ENCODE measurements at regions not wholly inside any gene's neighbourhood (a gene's known extent, or its start where the extent isn't known, plus 50 kb on each side); places are given as distances from the start of the nearest gene placed in this dataset.

DNA sequence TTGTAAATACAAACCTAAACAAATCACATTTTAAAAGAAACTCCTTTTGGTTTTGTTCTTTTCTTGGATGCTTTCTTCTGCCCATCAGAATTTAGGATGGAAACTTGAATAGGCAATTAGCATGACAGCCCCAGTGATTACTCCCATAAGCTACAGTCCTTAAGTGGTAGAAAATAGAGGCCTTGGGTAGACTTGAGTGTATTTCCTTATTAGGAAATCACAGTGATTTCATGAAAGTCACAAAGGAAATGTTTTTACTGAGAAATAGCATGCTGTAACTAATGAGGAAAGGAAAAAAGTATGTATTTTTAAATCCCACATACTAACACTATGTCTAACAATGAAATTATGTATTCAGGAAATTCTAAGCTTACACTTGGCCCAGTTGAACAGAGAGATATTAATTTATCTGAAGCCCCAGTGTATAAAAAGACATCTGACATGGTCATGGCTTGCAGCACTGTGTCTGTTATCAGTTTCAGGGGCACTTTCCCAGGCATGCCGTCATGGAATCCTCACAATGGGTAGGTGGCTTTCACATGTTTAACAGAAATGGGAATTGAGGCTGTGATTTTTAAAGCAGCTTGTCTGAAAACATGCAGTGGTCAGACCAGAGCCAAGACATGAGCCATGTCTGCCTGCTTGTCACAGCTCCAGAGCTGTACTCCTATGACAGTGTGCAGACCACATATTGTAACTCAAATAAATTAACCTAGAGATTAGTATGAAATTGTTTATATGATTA lies 79.7 kb upstream of the TRIB2 start:
- peak; percentile 15 for DNase-seq (ENCODE audit: low read depth)
- TF ChIP-seq, protein P1, sequence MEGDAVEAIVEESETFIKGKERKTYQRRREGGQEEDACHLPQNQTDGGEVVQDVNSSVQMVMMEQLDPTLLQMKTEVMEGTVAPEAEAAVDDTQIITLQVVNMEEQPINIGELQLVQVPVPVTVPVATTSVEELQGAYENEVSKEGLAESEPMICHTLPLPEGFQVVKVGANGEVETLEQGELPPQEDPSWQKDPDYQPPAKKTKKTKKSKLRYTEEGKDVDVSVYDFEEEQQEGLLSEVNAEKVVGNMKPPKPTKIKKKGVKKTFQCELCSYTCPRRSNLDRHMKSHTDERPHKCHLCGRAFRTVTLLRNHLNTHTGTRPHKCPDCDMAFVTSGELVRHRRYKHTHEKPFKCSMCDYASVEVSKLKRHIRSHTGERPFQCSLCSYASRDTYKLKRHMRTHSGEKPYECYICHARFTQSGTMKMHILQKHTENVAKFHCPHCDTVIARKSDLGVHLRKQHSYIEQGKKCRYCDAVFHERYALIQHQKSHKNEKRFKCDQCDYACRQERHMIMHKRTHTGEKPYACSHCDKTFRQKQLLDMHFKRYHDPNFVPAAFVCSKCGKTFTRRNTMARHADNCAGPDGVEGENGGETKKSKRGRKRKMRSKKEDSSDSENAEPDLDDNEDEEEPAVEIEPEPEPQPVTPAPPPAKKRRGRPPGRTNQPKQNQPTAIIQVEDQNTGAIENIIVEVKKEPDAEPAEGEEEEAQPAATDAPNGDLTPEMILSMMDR (conservative IDR thresholded peaks at IDR 0.05; ENCODE audit: low read length), result no peak
- no peak overlapping the region for H3K4me3 ChIP-seq (ENCODE audit: low read length)

- TF ChIP-seq, protein P1 (conservative IDR thresholded peaks at IDR 0.05; ENCODE audit: low read length), result no peak
- peak; percentile 34 for DNase-seq (ENCODE audit: low read depth)
- H3K4me3 ChIP-seq (ENCODE audit: low read length), result no peak overlapping the region
Measured at GRCh38 chr2:12637754-12638153, 79.0 kb upstream of the TRIB2 start.

- TF ChIP-seq, protein P1 (conservative IDR thresholded peaks at IDR 0.05; ENCODE audit: low read length), result no peak
- DNase-seq (ENCODE audit: low read depth), result no peak
- H3K4me3 ChIP-seq (ENCODE audit: low read length), result no peak overlapping the region
Measured at GRCh38 chr2:12641441-12641840, 75.3 kb upstream of the TRIB2 start.

- no peak for DNase-seq (ENCODE audit: low read depth)
- TF ChIP-seq, protein P1 (conservative IDR thresholded peaks at IDR 0.05; ENCODE audit: low read length), result no peak
Measured at GRCh38 chr2:12642332-12642731, 74.4 kb upstream of the TRIB2 start.

GRCh38 chr2:12642859-12643258 lies 73.9 kb upstream of the TRIB2 start:
- H3K4me3 ChIP-seq (ENCODE audit: low read length), result no peak overlapping the region
- TF ChIP-seq, protein P1 (conservative IDR thresholded peaks at IDR 0.05; ENCODE audit: low read length), result no peak
- no peak for DNase-seq (ENCODE audit: low read depth)

More at GRCh38 chr2:12642332-12642731, 74.4 kb upstream of the TRIB2 start:
- H3K4me3 ChIP-seq (ENCODE audit: low read length), result no peak overlapping the region

DNA sequence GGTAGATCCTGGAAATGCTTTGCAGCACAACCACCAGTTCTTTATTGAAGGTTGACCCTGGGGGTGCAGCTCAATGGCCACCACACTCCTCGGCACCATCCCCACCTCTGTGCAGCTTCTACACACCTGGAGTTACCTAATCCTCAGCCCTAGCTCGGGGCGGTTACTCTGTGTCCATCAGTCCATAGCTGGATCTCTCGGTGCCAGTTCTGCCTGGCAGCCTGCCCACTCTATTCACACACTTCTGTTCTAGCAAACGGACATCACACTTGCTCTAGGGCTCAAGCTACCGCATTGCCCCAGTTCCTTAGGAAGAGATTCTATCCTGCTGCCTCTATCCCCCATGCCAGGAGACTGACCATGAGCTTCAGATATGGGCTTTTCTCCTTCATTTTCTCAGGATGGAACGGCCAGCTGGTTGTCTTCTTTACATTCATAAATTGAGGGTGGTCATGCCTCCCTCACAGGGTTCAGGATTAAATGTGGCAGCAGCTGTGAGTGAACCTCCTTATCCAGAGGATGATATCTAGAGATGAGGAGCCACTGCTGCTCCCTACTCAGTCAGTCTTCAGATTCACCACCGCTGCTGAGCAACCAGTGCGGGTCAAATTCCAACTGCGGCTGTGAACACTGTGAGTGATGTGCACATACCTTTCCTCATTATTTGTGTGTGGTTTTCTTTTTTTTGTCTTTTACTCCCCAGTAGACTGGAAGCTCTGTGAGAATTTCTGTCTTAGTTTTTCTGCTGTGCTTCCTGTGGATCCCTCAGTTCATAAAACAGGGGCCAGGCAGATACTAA lies 66.9 kb upstream of the TRIB2 start:
- TF ChIP-seq, protein P1 (conservative IDR thresholded peaks at IDR 0.05; ENCODE audit: low read length), result no peak
- DNase-seq (ENCODE audit: low read depth), result no peak
- no peak overlapping the region for H3K4me3 ChIP-seq (ENCODE audit: low read length)

Data from AG10803 (cell line).